ENCODE measurements at regions not wholly inside any gene's neighbourhood (a gene's known extent, or its start where the extent isn't known, plus 50 kb on each side); places are given as distances from the start of the nearest gene placed in this dataset.

DNA sequence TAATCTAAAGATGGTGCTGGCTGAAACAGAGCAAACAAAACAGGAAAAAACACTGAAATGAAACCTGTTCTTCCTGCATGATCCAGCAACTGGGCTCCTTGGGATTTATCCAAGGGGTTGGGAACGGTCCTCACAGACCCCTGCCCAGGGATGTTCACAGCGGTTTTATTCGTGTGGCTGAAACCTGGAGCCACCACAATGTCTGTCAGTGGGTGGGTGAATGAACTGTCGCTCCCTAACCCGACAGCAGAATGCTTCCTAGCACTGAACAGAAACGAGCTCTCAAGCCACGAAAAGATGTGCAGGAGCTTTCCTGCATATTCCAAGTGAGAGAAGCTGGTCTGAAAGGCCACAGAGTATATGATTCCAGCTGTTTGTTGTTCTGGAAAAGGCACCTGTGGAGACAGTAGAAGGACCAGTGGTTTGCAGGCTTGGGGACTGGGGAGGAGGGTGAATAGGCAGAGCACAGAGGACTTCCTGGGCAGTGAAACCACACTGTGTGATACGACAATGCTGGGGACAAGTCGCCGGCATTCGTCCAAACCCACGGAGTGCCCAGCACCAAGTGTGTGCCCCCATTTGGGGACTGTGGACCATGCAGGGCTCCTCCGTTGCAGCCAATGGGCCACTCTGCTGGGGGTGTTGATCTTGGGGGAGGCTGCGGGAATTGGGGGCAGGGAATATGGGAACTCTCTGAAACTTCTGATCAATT is 73.9 kb downstream of the TEX29 start:
- no peak for DNase-seq

GRCh38 chr13:111395511-111396393 is 75.3 kb downstream of the TEX29 start:
- DNase-seq: no peak

DNA sequence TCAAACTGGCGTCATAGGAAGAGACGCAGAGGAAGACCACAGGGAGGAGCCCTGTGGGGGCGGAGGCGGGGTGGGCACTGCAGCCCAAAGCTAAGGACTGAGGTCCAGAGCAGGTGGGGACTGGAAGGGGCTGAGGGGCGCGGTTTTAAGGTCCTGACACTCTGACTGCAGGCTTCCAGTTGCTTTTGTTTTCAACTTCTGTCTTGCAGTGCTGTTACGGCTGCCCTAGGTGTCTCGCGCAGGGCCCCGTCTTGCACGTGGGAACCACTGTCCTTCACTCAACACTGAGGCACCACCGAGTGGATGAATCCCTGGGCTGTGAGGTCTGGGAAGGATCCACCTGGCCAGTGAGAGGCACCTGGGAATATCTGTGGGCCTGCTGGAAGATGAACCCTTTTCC is 76.0 kb downstream of the TEX29 start:
- no peak for DNase-seq

GRCh38 chr13:111397202-111397880 is 76.9 kb downstream of the TEX29 start:
- no peak for DNase-seq

DNA sequence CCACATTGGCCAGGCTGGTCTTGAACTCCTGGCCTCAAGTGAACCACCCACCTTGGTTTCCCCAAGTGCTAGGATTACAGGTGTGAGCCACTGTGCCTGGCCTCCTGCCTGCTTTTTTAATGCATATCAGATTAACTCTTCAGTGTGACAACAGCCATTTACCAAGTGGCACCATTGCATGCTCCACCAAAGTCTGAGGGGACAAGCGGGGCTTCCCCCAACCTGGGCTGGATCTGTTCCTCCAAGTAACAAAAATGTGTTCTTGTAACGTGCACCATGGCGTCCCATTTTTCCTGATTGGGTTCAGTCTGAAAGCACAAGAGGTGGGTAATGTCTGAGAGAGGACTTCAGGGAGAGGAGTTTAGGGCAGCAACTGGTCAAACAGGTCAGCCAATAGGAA is 77.8 kb downstream of the TEX29 start:
- no peak for DNase-seq

DNA sequence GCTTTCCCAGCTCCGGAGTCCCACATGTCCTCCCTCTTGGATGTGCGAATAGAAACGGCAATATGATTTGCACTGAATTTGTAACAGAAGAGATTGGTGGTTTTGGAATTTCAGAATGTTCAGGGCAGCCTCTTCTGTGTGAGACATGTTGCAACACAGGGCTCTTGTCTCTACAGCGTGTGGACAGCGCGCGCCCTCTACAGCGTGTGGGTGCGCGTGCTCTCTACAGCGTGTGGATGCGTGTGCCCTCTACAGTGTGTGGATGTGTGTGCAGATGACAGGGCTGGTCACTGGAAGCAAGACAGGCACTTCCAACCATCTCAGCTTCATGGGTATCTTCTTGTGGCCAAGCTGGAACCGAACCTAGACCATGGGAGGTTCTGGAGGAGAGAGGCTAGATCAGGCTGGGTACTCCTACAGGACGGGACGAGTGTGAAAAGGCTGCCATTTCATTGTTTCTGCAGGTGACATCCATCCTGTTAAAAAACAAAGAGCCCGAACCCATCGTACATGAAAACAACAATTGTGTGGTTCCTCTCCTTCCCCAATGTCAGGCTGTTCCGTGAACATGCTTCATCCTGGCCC is 78.4 kb downstream of the TEX29 start:
- no peak for DNase-seq

GRCh38 chr13:111399334-111399733 is 78.9 kb downstream of the TEX29 start:
- DNase-seq: no peak

DNA sequence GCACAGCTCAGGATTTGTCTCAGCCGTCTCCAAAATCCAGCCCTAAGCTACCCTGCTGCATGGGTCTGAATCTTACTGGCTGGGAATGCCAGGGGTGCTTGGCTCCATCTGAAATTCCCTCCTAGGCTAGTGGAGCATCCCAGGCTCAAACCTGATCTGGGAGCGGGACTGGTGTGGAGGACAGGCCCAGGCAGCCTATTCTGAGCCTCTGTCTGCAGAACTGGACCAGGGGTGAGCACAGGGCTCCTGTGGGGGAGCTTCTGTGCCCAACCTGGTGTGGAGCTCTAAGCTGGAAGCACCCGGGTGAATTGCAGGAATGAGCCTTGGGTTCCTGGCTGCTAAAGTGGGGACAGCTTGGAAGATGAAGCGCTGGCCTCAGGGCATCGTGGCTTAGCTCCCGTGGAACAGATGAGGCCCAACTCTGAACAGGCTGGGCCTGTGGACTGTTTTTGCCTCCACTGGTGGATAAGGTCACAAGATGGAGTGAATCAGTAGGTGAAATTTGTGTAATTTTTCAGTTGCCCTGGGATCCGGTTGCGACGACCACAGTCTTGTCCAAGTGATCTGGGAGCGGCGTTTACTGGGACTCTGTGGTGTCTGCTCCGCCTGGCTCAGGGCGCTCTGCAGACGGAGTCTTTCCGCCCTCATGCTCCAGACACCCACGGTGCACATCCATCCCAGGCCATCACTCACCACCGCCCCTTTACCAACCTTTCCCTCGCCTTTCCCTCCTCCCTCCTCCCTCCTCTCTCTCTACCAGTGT is 79.5 kb downstream of the TEX29 start:
- DNase-seq: no peak

GRCh38 chr13:111401151-111401550 is 80.7 kb downstream of the TEX29 start:
- DNase-seq: no peak

DNA sequence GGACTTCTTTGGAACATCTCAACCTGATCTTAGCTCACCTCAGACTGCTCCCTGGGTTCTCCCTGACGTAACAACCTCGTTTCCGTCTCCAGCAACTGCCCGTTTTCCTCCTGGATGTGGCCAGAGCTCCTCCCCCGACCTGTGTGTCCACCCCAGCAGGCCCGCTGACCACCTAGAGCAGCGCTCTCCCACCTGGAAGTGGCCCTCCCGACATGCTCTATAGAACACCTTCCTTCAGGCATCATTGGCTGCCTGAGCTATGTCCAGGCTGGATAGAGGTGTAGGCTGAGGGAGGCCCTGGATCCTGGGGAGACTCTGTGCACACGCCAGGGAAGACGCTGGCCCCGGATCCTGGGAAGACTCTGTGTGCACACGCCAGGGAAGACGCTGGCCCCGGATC is 81.3 kb downstream of the TEX29 start:
- no peak for DNase-seq

DNA sequence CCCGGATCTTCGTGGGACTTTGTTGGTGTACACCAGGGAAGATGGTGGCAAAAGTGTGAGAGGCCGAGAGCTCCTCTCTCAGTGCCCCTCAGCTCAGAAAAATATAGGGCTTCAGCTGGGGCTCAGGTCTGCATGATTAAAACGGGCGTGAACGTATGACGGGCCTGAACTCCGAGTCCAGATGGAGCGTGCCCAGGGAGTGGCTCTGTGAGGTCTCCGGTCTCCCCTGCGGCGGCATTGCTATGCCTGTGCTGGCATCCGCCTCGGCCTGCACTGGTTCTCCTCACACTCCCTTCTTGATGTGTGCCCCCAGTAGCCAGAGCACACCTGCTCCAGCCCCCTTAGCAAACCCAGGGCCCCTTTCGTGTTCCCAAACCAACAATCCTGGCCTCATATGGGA is 82.0 kb downstream of the TEX29 start:
- no peak for DNase-seq

DNA sequence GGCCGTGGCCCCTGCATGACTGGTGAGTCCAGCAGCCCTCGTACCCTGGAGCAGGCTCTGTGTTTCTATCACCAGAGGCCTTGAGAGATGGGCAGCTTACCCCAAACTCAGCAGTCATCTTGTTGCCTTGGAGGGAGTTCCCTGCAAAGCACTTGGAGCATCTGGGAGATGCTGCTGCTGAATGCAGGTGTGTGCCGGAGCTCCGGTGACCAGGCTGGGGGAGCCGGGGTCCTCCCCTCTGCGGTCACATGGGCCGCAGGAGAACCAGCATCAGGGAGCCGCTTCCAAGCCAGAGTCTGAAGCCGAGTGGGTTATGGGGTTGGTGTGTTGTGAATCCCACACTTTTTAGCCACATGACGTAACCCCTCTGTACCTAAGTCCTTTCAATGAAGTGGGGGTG is 82.8 kb downstream of the TEX29 start:
- no peak for DNase-seq

GRCh38 chr13:111404746-111405145 is 84.3 kb downstream of the TEX29 start:
- DNase-seq: no peak

DNA sequence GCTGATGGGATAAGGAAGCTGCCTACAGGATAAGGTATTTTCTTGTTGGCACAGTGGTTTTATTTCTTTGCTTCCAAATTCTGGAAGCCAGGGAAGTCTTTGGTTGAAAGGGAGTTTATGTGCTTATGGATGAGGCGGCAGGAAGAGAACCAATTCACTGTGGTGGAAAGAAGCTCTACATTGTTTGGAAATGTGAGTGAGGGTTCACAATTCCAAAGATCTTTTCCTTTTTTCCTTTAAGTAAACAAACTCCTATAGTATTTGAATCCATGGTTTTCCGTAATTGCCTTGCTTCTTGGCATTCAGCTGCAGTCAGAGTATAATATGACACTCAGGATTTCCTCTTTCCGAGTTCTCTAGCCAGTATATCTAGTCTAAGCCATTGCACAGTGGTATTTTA is 86.2 kb downstream of the TEX29 start:
- DNase-seq: no peak

DNA sequence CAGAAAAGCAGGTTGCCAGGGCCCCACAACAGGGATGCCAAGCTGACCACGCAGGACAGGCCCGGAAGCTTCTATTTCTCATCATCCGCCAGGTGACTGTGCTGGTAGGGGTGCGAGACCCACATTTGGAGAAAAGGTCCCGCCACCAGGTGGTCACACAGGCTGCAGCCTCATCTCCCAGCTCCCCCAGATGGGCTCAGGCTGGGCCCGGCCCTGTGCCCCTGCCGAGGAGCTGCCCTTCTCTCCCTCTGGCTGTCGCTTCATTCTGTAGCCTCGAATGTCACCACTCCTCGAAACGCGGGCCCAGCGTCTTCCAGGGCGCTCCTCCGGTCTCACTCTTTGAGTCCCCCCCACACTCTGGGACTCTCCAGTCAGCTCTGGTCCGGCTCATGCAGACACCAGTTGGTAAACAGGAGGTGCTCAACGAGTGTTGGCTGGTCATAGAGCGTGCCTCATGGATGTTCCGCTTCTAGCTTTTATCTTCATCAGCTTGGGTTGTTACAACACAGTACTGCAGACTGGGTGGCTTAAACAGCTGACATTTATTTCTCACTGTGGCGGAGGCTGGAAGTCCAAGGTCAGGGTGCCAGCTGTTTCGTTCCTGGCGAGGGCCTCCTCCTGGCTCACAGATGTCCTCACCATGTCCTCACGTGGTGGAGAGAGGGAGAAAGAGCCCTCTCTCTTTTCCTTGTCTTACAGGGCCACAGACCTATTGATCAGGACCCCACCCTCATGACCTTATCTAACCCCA is 87.1 kb downstream of the TEX29 start:
- no peak for DNase-seq

- no peak for DNase-seq
Observed at GRCh38 chr13:111409413-111409812, 89.0 kb downstream of the TEX29 start.

DNA sequence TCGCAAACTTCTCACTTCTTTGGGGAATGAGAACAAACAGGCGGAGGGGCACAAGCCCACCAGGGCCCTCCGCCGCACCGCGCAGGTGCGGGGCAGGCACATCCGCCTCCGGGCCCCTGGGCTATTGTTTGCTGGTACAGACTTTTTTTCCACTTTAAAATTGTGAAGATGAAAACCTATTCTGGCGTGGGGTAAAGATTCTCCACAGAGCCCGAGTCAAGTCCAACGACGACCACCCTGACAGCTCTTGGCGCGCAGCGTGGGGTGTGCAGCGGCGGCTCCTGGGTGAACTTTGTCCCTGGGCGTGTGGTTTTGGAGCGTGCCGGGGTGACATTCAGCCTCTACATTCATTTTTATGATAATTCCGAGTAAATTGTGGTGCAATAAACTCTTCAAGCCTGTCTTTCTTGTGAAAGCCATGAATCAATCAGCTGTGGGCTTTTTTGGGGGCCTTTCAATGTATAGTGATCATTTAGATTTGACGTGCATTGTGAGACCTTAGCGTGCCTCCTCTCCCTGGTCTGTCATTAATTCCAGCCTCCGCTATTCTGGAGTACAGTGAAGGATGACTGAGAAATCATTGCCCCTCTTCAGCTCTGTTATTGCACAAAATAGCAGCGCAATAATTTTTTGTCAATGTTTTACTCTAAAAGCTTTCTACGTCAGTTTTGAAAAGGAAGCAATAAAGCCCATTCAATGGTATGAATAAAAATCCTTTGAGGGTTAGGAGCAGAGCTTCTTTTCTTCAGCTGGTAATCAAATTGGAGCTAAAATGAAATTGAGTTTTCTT is 90.0 kb downstream of the TEX29 start:
- DNase-seq: no peak

- no peak for DNase-seq
Observed at GRCh38 chr13:111411151-111411858, 90.9 kb downstream of the TEX29 start.

DNA sequence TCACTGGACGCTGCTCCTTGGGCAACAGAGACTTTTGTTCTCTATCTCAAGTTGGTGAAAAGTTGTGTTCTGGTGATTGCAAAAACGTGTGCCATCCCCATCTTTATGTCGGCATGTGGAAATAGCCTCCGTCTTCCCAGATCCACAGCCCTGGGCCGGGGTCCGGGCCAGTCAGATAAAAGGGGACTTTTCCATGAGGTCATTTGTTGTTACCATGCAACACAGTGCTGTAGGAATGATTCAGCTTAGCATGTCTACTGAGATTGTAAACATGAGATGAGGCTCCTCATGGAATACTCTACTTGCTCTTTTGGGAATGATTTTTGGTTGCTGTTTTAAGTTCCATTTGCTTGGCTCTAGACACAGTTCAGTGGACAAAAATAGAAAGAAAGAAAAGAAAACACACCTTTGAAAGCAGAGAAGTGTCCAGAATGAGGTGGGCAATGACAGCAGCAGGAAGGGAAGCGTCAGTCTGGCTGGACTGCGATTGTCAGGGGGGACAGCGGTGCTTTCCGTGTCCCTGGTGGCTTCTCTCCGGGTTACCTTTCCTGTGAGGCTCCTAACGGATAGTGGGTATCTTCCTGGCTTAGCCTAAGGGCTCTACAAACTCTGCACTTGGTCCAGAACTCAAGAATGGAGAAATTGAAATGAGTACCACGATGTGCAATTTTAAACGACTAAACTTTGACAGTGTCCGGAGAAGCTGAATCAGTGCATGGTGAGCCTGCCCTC is 91.6 kb downstream of the TEX29 start:
- DNase-seq: no peak
